H1 (cell line): ENCODE measurements at regions not wholly inside any gene's neighbourhood (a gene's known extent, or its start where the extent isn't known, plus 50 kb on each side); places are given as distances from the start of the nearest gene placed in this dataset.

Source experiments
- CTCF ChIA-PET: fragments of 300-600 bp; sonication (Branson Sonifier 250); formaldehyde crosslinking; loops from one replicate; lab custom pipeline; 2021; ENCODE audit not compliant: partially characterized antibody; lab: Charles Lee
- POLR2A ChIA-PET: fragments of 300-600 bp; sonication (Branson Sonifier 250); formaldehyde crosslinking; loops from one replicate; lab custom pipeline; 2021; ENCODE audit warnings: inconsistent platforms; ENCODE audit not compliant: partially characterized antibody; lab: Charles Lee
- DNase-seq, 2 experiments: peaks; one replicate each; pipeline versions ENCODE4 v3.0.0 to v3.0.0-alpha.2; 2010 to 2022; ENCODE audit warnings: low spot score in 2 of 2, low read depth in 1 of 2, mixed read lengths in 1 of 2
- FAIRE-seq: peaks from 2 replicates; lab custom pipeline; 2011; peaks lifted over from hg19 to GRCh38; lab: Jason Lieb, UNC
- H2AFZ ChIP-seq: 2 replicates; pipeline ENCODE4 v1.8.1; 2012; ENCODE audit warnings: low read length, inconsistent platforms
- H2AK5ac ChIP-seq: 2 replicates; pipeline ENCODE4 v1.6.1; 2013; ENCODE audit warnings: low read depth, low read length
- H2BK120ac ChIP-seq: replicated peaks from 2 replicates; pipeline ENCODE3; 2013; ENCODE audit warnings: low read depth, low read length, inconsistent platforms
- H2BK12ac ChIP-seq: 2 replicates; pipeline ENCODE4 v1.6.1; 2013; ENCODE audit warnings: low read depth, low read length
- H2BK15ac ChIP-seq: 2 replicates; pipeline ENCODE4 v1.6.1; 2013; ENCODE audit warnings: low read length
- H2BK20ac ChIP-seq: 2 replicates; pipeline ENCODE4 v1.6.1; 2013; ENCODE audit warnings: low read length
- H2BK5ac ChIP-seq: 2 replicates; pipeline ENCODE4 v1.6.1; 2013; ENCODE audit warnings: low read depth, low read length
- H3K14ac ChIP-seq: 2 replicates; pipeline ENCODE4 v1.6.1; 2013; ENCODE audit warnings: inconsistent platforms; ENCODE audit not compliant: insufficient read length
- H3K18ac ChIP-seq: 2 replicates; pipeline ENCODE4 v1.6.1; 2013; ENCODE audit warnings: low read length; ENCODE audit errors: extremely low read depth
- H3K23ac ChIP-seq: 2 replicates; pipeline ENCODE4 v1.6.1; 2013; ENCODE audit warnings: inconsistent platforms; ENCODE audit not compliant: insufficient read length
- H3K23me2 ChIP-seq: 2 replicates; pipeline ENCODE4 v1.6.1; 2013; ENCODE audit warnings: low read depth, low read length
- H3K27ac ChIP-seq: 2 replicates; pipeline ENCODE4 v1.6.1; 2011; ENCODE audit warnings: low read depth, low read length, inconsistent platforms
- H3K27me3 ChIP-seq, 4 experiments: replicated peaks in 1 of 4; 1 replicate in 1 of 4; 2 replicates in 3 of 4; pipeline versions ENCODE4 v1.6.1 to v1.8.1; 2011 to 2013; ENCODE audit warnings: low read length in 3 of 4, mild to moderate bottlenecking in 3 of 4, inconsistent platforms in 2 of 4, mixed read lengths in 2 of 4, moderate library complexity in 1 of 4; ENCODE audit not compliant: control insufficient read depth in 3 of 4, insufficient read depth in 3 of 4; ENCODE audit errors: extremely low read depth in 1 of 4
- H3K36me3 ChIP-seq, 4 experiments: 2 replicates each; pipeline versions ENCODE4 v1.6.1 to v1.8.1; 2011 to 2013; ENCODE audit warnings: mild to moderate bottlenecking in 4 of 4, low read length in 3 of 4, moderate library complexity in 2 of 4, control low read depth in 1 of 4, inconsistent platforms in 1 of 4; ENCODE audit not compliant: insufficient read depth in 4 of 4, control insufficient read depth in 2 of 4
- H3K4ac ChIP-seq: replicated peaks from 2 replicates; pipeline ENCODE3; 2013; ENCODE audit warnings: low read length, low read depth, mixed read lengths, inconsistent platforms; ENCODE audit not compliant: insufficient read length
- H3K4me1 ChIP-seq, 4 experiments: replicated peaks in 1 of 4; 1 replicate in 1 of 4; 2 replicates in 3 of 4; pipeline versions ENCODE4 v1.6.1 to v1.8.1; 2011 to 2013; ENCODE audit warnings: low read length in 3 of 4, inconsistent platforms in 2 of 4, mixed read lengths in 1 of 4; ENCODE audit not compliant: insufficient read depth in 4 of 4, control insufficient read depth in 3 of 4
- H3K4me2 ChIP-seq, 2 experiments: 2 replicates each; pipeline versions ENCODE4 v1.6.1 to v1.8.1; 2011 to 2013; ENCODE audit warnings: low read depth in 2 of 2, low read length in 2 of 2, control low read depth in 1 of 2, inconsistent platforms in 1 of 2, mild to moderate bottlenecking in 1 of 2; ENCODE audit not compliant: insufficient read depth in 1 of 2
- H3K4me3 ChIP-seq, 4 experiments: fragments of 200-600, 300-600 bp in 1 of 4; sonication (generic), shearing (Covaris generic), sonication (Bioruptor Twin) in 1 of 4; 2 replicates each; pipeline versions ENCODE4 v1.5.1 to v1.8.1; 2011 to 2016; ENCODE audit warnings: low read length in 4 of 4, low read depth in 3 of 4, control low read depth in 2 of 4, inconsistent platforms in 2 of 4, mild to moderate bottlenecking in 2 of 4, mixed read lengths in 1 of 4, moderate library complexity in 1 of 4; ENCODE audit not compliant: insufficient read depth in 2 of 4; ENCODE audit errors: extremely low read depth in 1 of 4
- H3K56ac ChIP-seq: replicated peaks from 2 replicates; pipeline ENCODE3; 2013; ENCODE audit warnings: low read depth, mild to moderate bottlenecking, mixed read lengths, low read length, inconsistent platforms; ENCODE audit not compliant: insufficient read length
- H3K79me1 ChIP-seq: 2 replicates; pipeline ENCODE4 v1.6.1; 2013; ENCODE audit warnings: low read depth, low read length, control low read depth
- H3K79me2 ChIP-seq, 2 experiments: 2 replicates each; pipeline versions ENCODE4 v1.6.1 to v1.8.1; 2012 to 2013; ENCODE audit warnings: low read length in 2 of 2, mild to moderate bottlenecking in 2 of 2, inconsistent platforms in 1 of 2; ENCODE audit not compliant: insufficient read depth in 2 of 2, control insufficient read depth in 1 of 2
- H3K9ac ChIP-seq, 4 experiments: replicated peaks in 1 of 4; 1 replicate in 1 of 4; 2 replicates in 3 of 4; pipeline versions ENCODE4 v1.6.1 to v1.8.1; 2011 to 2013; ENCODE audit warnings: low read depth in 3 of 4, low read length in 3 of 4, control low read depth in 2 of 4, mild to moderate bottlenecking in 2 of 4, moderate library complexity in 2 of 4, inconsistent platforms in 1 of 4; ENCODE audit errors: extremely low read depth in 1 of 4
- H3K9me3 ChIP-seq, 2 experiments: 2 replicates each; pipeline versions ENCODE4 v1.6.1 to v1.8.1; 2012 to 2013; ENCODE audit warnings: mild to moderate bottlenecking in 2 of 2, moderate library complexity in 2 of 2, control low read depth in 1 of 2, inconsistent platforms in 1 of 2, low read depth in 1 of 2, low read length in 1 of 2, mixed read lengths in 1 of 2; ENCODE audit not compliant: insufficient read depth in 2 of 2
- H4K20me1 ChIP-seq, 2 experiments: replicated peaks in 1 of 2; 2 replicates each; pipeline versions ENCODE3 to v1.8.1; 2011 to 2013; ENCODE audit warnings: inconsistent platforms in 2 of 2, low read length in 2 of 2, mild to moderate bottlenecking in 1 of 2; ENCODE audit not compliant: insufficient read depth in 2 of 2, control insufficient read depth in 1 of 2
- H4K5ac ChIP-seq: 2 replicates; pipeline ENCODE4 v1.6.1; 2013; ENCODE audit warnings: low read length, low read depth, mixed read lengths, inconsistent platforms; ENCODE audit not compliant: insufficient read length
- H4K8ac ChIP-seq: 2 replicates; pipeline ENCODE4 v1.8.0; 2013; ENCODE audit warnings: mild to moderate bottlenecking, moderate library complexity, low read length, inconsistent platforms; ENCODE audit not compliant: insufficient read depth; ENCODE audit errors: extremely low read depth
- H4K91ac ChIP-seq: replicated peaks from 2 replicates; pipeline ENCODE3; 2013; ENCODE audit warnings: low read length, mixed read lengths, inconsistent platforms; ENCODE audit not compliant: insufficient read length
- CREB1 ChIP-seq: IDR thresholded peaks from 2 replicates; pipeline ENCODE4 v1.6.1; 2012; ENCODE audit warnings: inconsistent platforms
- JUN ChIP-seq: IDR thresholded peaks from 2 replicates; pipeline ENCODE4 v1.6.1; 2011; ENCODE audit warnings: low read depth, mild to moderate bottlenecking, improper control_type of control experiment, low read length
- MAX ChIP-seq: IDR thresholded peaks from 2 replicates; pipeline ENCODE4 v1.6.1; 2012; ENCODE audit warnings: inconsistent platforms
- PHF8 ChIP-seq: fragments of 200-600 bp; sonication (generic); conservative IDR thresholded peaks from 2 replicates; pipeline ENCODE4 v1.7.1; 2012; ENCODE audit warnings: low read depth, mild to moderate bottlenecking, inconsistent platforms, low read length, moderate library complexity
- POLR2AphosphoS5 ChIP-seq: IDR thresholded peaks from 2 replicates; pipeline ENCODE4 v1.6.1; 2011; ENCODE audit warnings: low read depth, low read length
- POU5F1 ChIP-seq: IDR thresholded peaks from 2 replicates; pipeline ENCODE4 v1.6.1; 2011; ENCODE audit warnings: low read depth, mild to moderate bottlenecking, low read length, moderate library complexity
- RFX5 ChIP-seq: IDR thresholded peaks from 2 replicates; pipeline ENCODE4 v1.6.1; 2011; ENCODE audit warnings: low read depth, low read length, improper control_type of control experiment, borderline replicate concordance
- SIRT6 ChIP-seq: IDR thresholded peaks from one replicate; pipeline ENCODE4 v1.7.1; 2012; ENCODE audit warnings: low read length, inconsistent platforms
- WGBS, 2 experiments: shearing (Covaris generic) in 1 of 2; methylation state at CpG; one replicate each; pipeline versions ENCODE4 v1.1.6 to v1.1.7; 2013 to 2015; ENCODE audit warnings: low lambda C conversion rate in 2 of 2, mixed read lengths in 2 of 2, inconsistent platforms in 1 of 2, low coverage in 1 of 2, missing lambda C conversion rate in 1 of 2; ENCODE audit not compliant: insufficient replicate concordance in 2 of 2, insufficient coverage in 1 of 2, insufficient read length in 1 of 2; ENCODE audit errors: extremely low coverage in 1 of 2, missing lambda C conversion rate in 1 of 2; 5-methylcytosine and 5-hydroxymethylcytosine counted together

- Histone ChIP-seq H3K4me3 (no peak overlapping the region), H3K79me1 (no peaks in the 10 kb centered on the region), H2BK120ac (no peak overlapping the region), H3K23me2 (no peaks in the 10 kb centered on the region), H2BK12ac (no peak overlapping the region), H2BK20ac (no peak overlapping the region), H3K4ac (no peak overlapping the region), H3K36me3 (no peaks in the 10 kb centered on the region), H4K8ac (no peak overlapping the region), H4K20me1 (no peaks in the 10 kb centered on the region), H4K5ac (no peak overlapping the region), H2BK5ac (no peak overlapping the region), H3K4me2 (no peak overlapping the region), H3K18ac (no peak overlapping the region), H2AK5ac (no peak overlapping the region), H3K9me3 (no peaks in the 10 kb centered on the region), H3K56ac (no peak overlapping the region), H3K4me1 (no peaks in the 10 kb centered on the region), H3K23ac (no peak overlapping the region), H3K27me3 (no peaks in the 10 kb centered on the region), H2AFZ (no peak overlapping the region), H2BK15ac (no peak overlapping the region), H3K79me2 (no peaks in the 10 kb centered on the region), H3K9ac (no peak overlapping the region), H3K27ac (no peak overlapping the region), H4K91ac (no peak overlapping the region), H3K14ac (no peak overlapping the region)
- FAIRE-seq (no peak), DNase-seq (no peak)
- 94% methylated on average over 5 of the region's 5 CpGs; no CpG with 5 or more reads in 1 of the 2 experiments for WGBS, 2 experiments
- ChIA-PET CTCF (interaction anchor here (0.7 kb wide), 1 partner anchor 62 kb away, joined by 3 read pairs; no protein-coding TSS in a partner anchor), POLR2A (no interaction called here)
- TF ChIP-seq RFX5 = no peak
- TF ChIP-seq CREB1 = no peak
- TF ChIP-seq SIRT6 = no peak
- no peak for TF ChIP-seq POLR2AphosphoS5
- TF ChIP-seq JUN = no peak
- no peak for TF ChIP-seq POU5F1
- TF ChIP-seq MAX = no peak
- TF ChIP-seq PHF8 = no peak
Observed at GRCh38 chr6:140079328-140079727, 704.9 kb upstream of the CITED2 start.
